Trophoblast cell (in vitro differentiated cells and primary cell): ENCODE measurements at regions not wholly inside any gene's neighbourhood (a gene's known extent, or its start where the extent isn't known, plus 50 kb on each side); places are given as distances from the start of the nearest gene placed in this dataset.

ENCODE experiments used
- DNase-seq, 2 donors: peaks; one replicate each; pipeline ENCODE4 v3.0.0-alpha.2; 2016
- H2AFZ ChIP-seq: 2 replicates; pipeline ENCODE4 v1.6.1; 2013; ENCODE audit warnings: low read length, moderate library complexity, mild to moderate bottlenecking; ENCODE audit not compliant: insufficient read depth, poor library complexity
- H2AK5ac ChIP-seq: 2 replicates; pipeline ENCODE4 v1.6.1; 2013; ENCODE audit warnings: mild to moderate bottlenecking, low read length
- H2BK120ac ChIP-seq: 2 replicates; pipeline ENCODE4 v1.6.1; 2013; ENCODE audit warnings: low read length, mild to moderate bottlenecking, moderate library complexity; ENCODE audit not compliant: insufficient read depth, poor library complexity
- H2BK12ac ChIP-seq: 2 replicates; pipeline ENCODE4 v1.6.1; 2013; ENCODE audit warnings: mild to moderate bottlenecking, low read length, moderate library complexity
- H2BK5ac ChIP-seq: 2 replicates; pipeline ENCODE4 v1.6.1; 2013; ENCODE audit warnings: low read length, low read depth, moderate library complexity, mild to moderate bottlenecking; ENCODE audit not compliant: poor library complexity
- H3K14ac ChIP-seq: 2 replicates; pipeline ENCODE4 v1.6.1; 2013; ENCODE audit warnings: mild to moderate bottlenecking, low read length
- H3K18ac ChIP-seq: 2 replicates; pipeline ENCODE4 v1.6.1; 2013; ENCODE audit warnings: mild to moderate bottlenecking, low read length
- H3K23ac ChIP-seq: 2 replicates; pipeline ENCODE4 v1.6.1; 2013; ENCODE audit warnings: low read length
- H3K27ac ChIP-seq: 2 replicates; pipeline ENCODE4 v1.5.1; 2013; ENCODE audit warnings: low read depth, mild to moderate bottlenecking, inconsistent platforms, low read length, moderate library complexity
- H3K27me3 ChIP-seq: 2 replicates; pipeline ENCODE4 v1.6.1; 2013; ENCODE audit warnings: inconsistent platforms, mild to moderate bottlenecking, low read length, moderate library complexity; ENCODE audit not compliant: insufficient read depth
- H3K36me3 ChIP-seq, 2 experiments: 1 replicate in 1 of 2; 2 replicates in 1 of 2; pipeline ENCODE4 v1.6.1; 2013; ENCODE audit warnings: low read length in 2 of 2, mild to moderate bottlenecking in 2 of 2, moderate library complexity in 1 of 2; ENCODE audit not compliant: insufficient read depth in 2 of 2, control insufficient read depth in 1 of 2
- H3K4ac ChIP-seq: 2 replicates; pipeline ENCODE4 v1.6.1; 2013; ENCODE audit warnings: low read depth, mild to moderate bottlenecking, low read length, moderate library complexity
- H3K4me1 ChIP-seq, 2 experiments: 1 replicate in 1 of 2; 2 replicates in 1 of 2; pipeline ENCODE4 v1.6.1; 2013; ENCODE audit warnings: low read length in 2 of 2, mild to moderate bottlenecking in 2 of 2, moderate library complexity in 1 of 2; ENCODE audit not compliant: insufficient read depth in 2 of 2, control insufficient read depth in 1 of 2
- H3K4me2 ChIP-seq: 2 replicates; pipeline ENCODE4 v1.6.1; 2013; ENCODE audit warnings: inconsistent platforms, mild to moderate bottlenecking, low read length, moderate library complexity
- H3K4me3 ChIP-seq: 2 replicates; pipeline ENCODE4 v1.5.1; 2013; ENCODE audit warnings: mild to moderate bottlenecking, low read depth, low read length, inconsistent platforms
- H3K79me1 ChIP-seq: one replicate; pipeline ENCODE4 v1.6.1; 2013; ENCODE audit warnings: low read length
- H3K79me2 ChIP-seq: 2 replicates; pipeline ENCODE4 v1.6.1; 2013; ENCODE audit warnings: low read length, mild to moderate bottlenecking; ENCODE audit not compliant: control insufficient read depth, insufficient read depth, poor library complexity
- H3K9ac ChIP-seq: 2 replicates; pipeline ENCODE4 v1.6.1; 2013; ENCODE audit warnings: mild to moderate bottlenecking, low read length
- H3K9me3 ChIP-seq: 2 replicates; pipeline ENCODE4 v1.6.1; 2013; ENCODE audit warnings: low read depth, mild to moderate bottlenecking, control low read depth, inconsistent platforms, low read length; ENCODE audit not compliant: insufficient read depth
- H4K12ac ChIP-seq: 2 replicates; pipeline ENCODE4 v1.6.1; 2013; ENCODE audit warnings: low read depth, mild to moderate bottlenecking, low read length, moderate library complexity
- H4K8ac ChIP-seq: 2 replicates; pipeline ENCODE4 v1.6.1; 2013; ENCODE audit warnings: low read depth, mild to moderate bottlenecking, low read length, moderate library complexity
- H4K91ac ChIP-seq: one replicate; pipeline ENCODE4 v1.6.1; 2013; ENCODE audit warnings: low read depth, mild to moderate bottlenecking, low read length, moderate library complexity
- WGBS: extraction: QIAGEN DNeasy Blood & Tissue Kit; methylation state at CpG from one replicate; pipeline ENCODE4 v1.1.7; 2013; ENCODE audit warnings: missing lambda C conversion rate; ENCODE audit not compliant: insufficient read length, insufficient coverage; ENCODE audit errors: extremely low coverage; 5-methylcytosine and 5-hydroxymethylcytosine counted together

DNA sequence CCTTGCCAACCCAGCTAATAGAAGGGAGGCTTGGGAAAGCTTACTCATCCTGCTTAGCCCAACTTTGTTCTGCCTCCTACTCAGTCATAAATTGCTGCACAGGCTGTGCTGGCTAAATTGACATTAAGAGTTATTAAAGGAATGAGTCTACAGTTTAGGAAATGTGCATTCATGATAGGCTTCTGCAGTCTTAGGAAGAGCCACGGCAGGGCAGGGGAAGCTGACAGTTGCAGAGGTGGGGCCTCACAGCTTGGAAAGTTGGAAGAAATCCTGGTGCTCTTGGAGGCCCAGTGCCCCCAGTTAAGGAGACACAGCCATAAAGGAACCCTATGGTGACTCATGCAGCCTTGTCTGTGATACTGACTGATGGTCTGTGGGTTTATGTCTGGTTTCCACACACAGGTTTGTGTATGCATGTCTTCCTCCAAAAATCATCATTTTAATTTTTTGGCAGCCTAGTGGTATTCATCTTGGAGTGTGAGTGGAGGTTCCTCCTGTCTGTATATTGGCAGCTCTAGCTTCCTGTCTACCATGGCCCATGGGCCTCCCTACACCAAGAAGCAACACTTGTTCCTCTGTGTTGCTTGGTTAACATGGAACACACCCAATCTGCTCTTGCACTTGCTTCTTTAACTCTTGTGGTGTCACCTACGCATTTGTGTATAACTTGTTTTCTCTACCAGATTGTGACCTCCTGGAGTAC, 135.0 kb upstream of the KL start:
- no peak overlapping the region for H4K91ac ChIP-seq
- H3K23ac ChIP-seq, result no peak overlapping the region
- H3K4ac ChIP-seq, result no peak overlapping the region
- no peak overlapping the region for H3K4me3 ChIP-seq
- H4K8ac ChIP-seq, result no peak overlapping the region
- no peak overlapping the region for H2BK5ac ChIP-seq
- H3K27ac ChIP-seq, result no peak overlapping the region
- H3K18ac ChIP-seq, result no peak overlapping the region
- no peak for DNase-seq
- no peak overlapping the region for H3K9ac ChIP-seq
- no CpG with 5 or more reads among the region's 2 CpGs for WGBS
- H3K27me3 ChIP-seq, result no peaks in the 10 kb centered on the region
- no peak overlapping the region for H2AFZ ChIP-seq
- H3K79me1 ChIP-seq, result no peaks in the 10 kb centered on the region
- H3K4me1 ChIP-seq, result no peaks in the 10 kb centered on the region
- H2BK120ac ChIP-seq, result no peak overlapping the region
- H2AK5ac ChIP-seq, result no peak overlapping the region
- H3K4me2 ChIP-seq, result no peak overlapping the region
- H3K79me2 ChIP-seq, result no peaks in the 10 kb centered on the region
- no peak overlapping the region for H4K12ac ChIP-seq
- no peak overlapping the region for H2BK12ac ChIP-seq
- peaks cover 2% of the 10 kb centered on the region for H3K9me3 ChIP-seq
- H3K14ac ChIP-seq, result no peak overlapping the region
- H3K36me3 ChIP-seq, result no peaks in the 10 kb centered on the region

DNA sequence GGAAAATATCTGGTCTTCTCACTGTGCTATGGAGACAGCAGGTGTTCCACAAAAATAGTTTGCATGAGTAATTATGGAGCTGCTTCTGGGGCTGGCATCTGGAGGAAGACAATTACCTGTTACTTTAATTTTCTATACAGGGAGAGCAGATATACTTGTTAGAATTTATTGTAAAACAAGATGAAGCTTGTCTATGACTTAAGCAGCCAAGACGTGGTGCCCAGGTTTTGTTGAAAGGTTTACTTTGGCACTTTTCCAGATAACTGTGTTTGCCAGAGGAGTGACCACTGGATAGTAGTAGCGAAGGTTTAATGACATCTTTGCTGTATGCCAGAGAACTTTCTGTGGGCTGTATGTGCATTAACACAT, 134.5 kb upstream of the KL start:
- H3K27ac ChIP-seq, result no peak overlapping the region
- H2AFZ ChIP-seq, result no peak overlapping the region
- no peak overlapping the region for H2BK120ac ChIP-seq
- H3K4ac ChIP-seq, result no peak overlapping the region
- H3K4me1 ChIP-seq, result no peaks in the 10 kb centered on the region
- H4K8ac ChIP-seq, result no peak overlapping the region
- no peak overlapping the region for H4K91ac ChIP-seq
- H2BK12ac ChIP-seq, result no peak overlapping the region
- H3K23ac ChIP-seq, result no peak overlapping the region
- H2BK5ac ChIP-seq, result no peak overlapping the region
- H3K79me2 ChIP-seq, result no peaks in the 10 kb centered on the region
- no peaks in the 10 kb centered on the region for H3K79me1 ChIP-seq
- no peak for DNase-seq
- H2AK5ac ChIP-seq, result no peak overlapping the region
- no peaks in the 10 kb centered on the region for H3K27me3 ChIP-seq
- H3K14ac ChIP-seq, result no peak overlapping the region
- H3K18ac ChIP-seq, result no peak overlapping the region
- WGBS, result no CpG with 5 or more reads among the region's 2 CpGs
- no peak overlapping the region for H3K4me3 ChIP-seq
- no peak overlapping the region for H3K9ac ChIP-seq
- no peaks in the 10 kb centered on the region for H3K36me3 ChIP-seq
- H3K4me2 ChIP-seq, result no peak overlapping the region
- no peak overlapping the region for H4K12ac ChIP-seq
- peaks cover 2% of the 10 kb centered on the region for H3K9me3 ChIP-seq

DNA sequence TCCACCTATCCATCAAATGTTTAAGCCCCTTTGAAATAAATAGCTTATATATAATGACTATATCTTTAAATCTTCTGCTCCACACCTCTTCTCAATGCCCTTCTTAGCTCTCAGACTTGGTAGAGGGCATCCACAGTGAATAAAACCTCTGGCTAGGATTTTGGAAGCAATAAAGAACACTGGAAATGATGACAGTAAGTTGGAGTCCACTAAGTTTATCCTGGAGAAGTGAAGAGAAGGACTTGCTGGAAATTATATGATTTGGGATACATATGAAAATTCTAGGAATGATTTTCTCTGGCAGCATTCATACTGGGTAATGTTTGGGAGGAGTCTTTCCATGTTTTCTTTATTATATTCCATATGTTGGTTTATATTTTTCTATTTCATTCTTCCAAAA, 133.5 kb upstream of the KL start:
- Histone ChIP-seq H3K18ac (no peak overlapping the region), H3K79me1 (no peaks in the 10 kb centered on the region), H3K9me3 (peaks cover 2% of the 10 kb centered on the region)

DNA sequence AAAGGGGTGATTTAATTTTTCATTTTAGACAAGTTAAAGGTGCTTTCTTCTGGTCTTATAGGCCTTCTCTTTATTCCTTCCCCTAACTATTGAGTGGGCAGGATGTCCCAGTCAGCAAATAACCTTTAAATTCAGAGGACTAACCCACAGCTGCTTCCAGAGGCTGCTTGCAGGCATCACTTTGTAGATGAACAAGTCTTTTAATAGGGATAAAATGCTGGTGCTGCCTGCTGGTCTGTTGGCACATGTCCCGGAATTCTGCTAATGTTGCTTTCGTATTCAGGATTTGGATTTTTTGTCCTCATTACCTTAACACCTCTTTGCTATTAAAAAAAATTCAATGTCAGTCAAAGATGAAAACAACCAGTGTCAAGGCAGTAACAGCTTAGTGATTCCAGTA, 132.7 kb upstream of the KL start:
- WGBS, result no CpG with 5 or more reads among the region's 2 CpGs
- peaks cover 2% of the 10 kb centered on the region for H3K9me3 ChIP-seq
- DNase-seq, result no peak

More for the DNA sequence above, 133.5 kb upstream of the KL start:
- Histone ChIP-seq H4K12ac (no peak overlapping the region), H3K27me3 (no peaks in the 10 kb centered on the region), H3K36me3 (no peaks in the 10 kb centered on the region), H3K4me2 (no peak overlapping the region), H2AK5ac (no peak overlapping the region), H3K79me2 (no peaks in the 10 kb centered on the region), H3K27ac (no peak overlapping the region), H4K91ac (no peak overlapping the region), H2BK120ac (no peak overlapping the region), H3K4me3 (no peak overlapping the region), H4K8ac (no peak overlapping the region), H3K23ac (no peak overlapping the region), H2BK5ac (no peak overlapping the region), H3K4ac (no peak overlapping the region), H3K14ac (no peak overlapping the region), H2AFZ (no peak overlapping the region), H3K9ac (no peak overlapping the region), H2BK12ac (no peak overlapping the region), H3K4me1 (no peaks in the 10 kb centered on the region)
- DNase-seq, result no peak

More for the DNA sequence above, 132.7 kb upstream of the KL start:
- H2BK5ac ChIP-seq, result no peak overlapping the region
- no peaks in the 10 kb centered on the region for H3K79me2 ChIP-seq
- H3K36me3 ChIP-seq, result no peaks in the 10 kb centered on the region
- no peak overlapping the region for H2BK120ac ChIP-seq
- H4K91ac ChIP-seq, result no peak overlapping the region
- no peak overlapping the region for H3K14ac ChIP-seq
- no peak overlapping the region for H3K23ac ChIP-seq
- no peak overlapping the region for H3K27ac ChIP-seq
- H3K4me1 ChIP-seq, result no peaks in the 10 kb centered on the region
- no peak overlapping the region for H3K9ac ChIP-seq
- no peak overlapping the region for H4K12ac ChIP-seq
- H4K8ac ChIP-seq, result no peak overlapping the region
- H2BK12ac ChIP-seq, result no peak overlapping the region
- H3K18ac ChIP-seq, result no peak overlapping the region
- no peak overlapping the region for H2AFZ ChIP-seq
- no peaks in the 10 kb centered on the region for H3K79me1 ChIP-seq
- H3K4ac ChIP-seq, result no peak overlapping the region
- H2AK5ac ChIP-seq, result no peak overlapping the region
- no peak overlapping the region for H3K4me2 ChIP-seq
- no peaks in the 10 kb centered on the region for H3K27me3 ChIP-seq
- H3K4me3 ChIP-seq, result no peak overlapping the region
